NOMO-1 treated with dmso at 0.1 percent for 144 hours (cell line): ENCODE measurements at regions not wholly inside any gene's neighbourhood (a gene's known extent, or its start where the extent isn't known, plus 50 kb on each side); places are given as distances from the start of the nearest gene placed in this dataset.

Experiments
- DNase-seq: peaks from one replicate; lab custom pipeline; 2025; ENCODE audit not compliant: unreplicated experiment; lab: John Stamatoyannopoulos, UW

GRCh38 chr3:107970993-107971580 lies 119.7 kb downstream of the CD47 start:
- DNase-seq, result no peak

- DNase-seq, result no peak
These were observed 120.6 kb downstream of the CD47 start for GRCh38 chr3:107969994-107970819.

GRCh38 chr3:107969525-107969924 lies 121.3 kb downstream of the CD47 start:
- no peak for DNase-seq

GRCh38 chr3:107966276-107966675 lies 124.6 kb downstream of the CD47 start:
- no peak for DNase-seq

GRCh38 chr3:107965136-107965655 lies 125.6 kb downstream of the CD47 start:
- no peak for DNase-seq

- DNase-seq, result no peak
These were observed 127.2 kb downstream of the CD47 start for GRCh38 chr3:107963581-107963980.

- no peak for DNase-seq
These were observed 127.9 kb downstream of the CD47 start for GRCh38 chr3:107962946-107963345.

- no peak for DNase-seq
These were observed 128.8 kb downstream of the CD47 start for GRCh38 chr3:107962037-107962436.

GRCh38 chr3:107959550-107960154 lies 131.2 kb downstream of the CD47 start:
- DNase-seq, result no peak

- DNase-seq, result no peak
These were observed 132.7 kb downstream of the CD47 start for GRCh38 chr3:107958146-107958545.

- DNase-seq, result no peak
These were observed 133.6 kb downstream of the CD47 start for GRCh38 chr3:107956991-107957900.

GRCh38 chr3:107954845-107955244 lies 136.0 kb downstream of the CD47 start:
- DNase-seq, result peak; percentile 69

- DNase-seq, result no peak
These were observed 137.1 kb downstream of the CD47 start for GRCh38 chr3:107953722-107954121.

- no peak for DNase-seq
These were observed 139.7 kb downstream of the CD47 start for GRCh38 chr3:107951126-107951525.

GRCh38 chr3:107950417-107950816 lies 140.4 kb downstream of the CD47 start:
- no peak for DNase-seq

GRCh38 chr3:107949394-107949970 lies 141.3 kb downstream of the CD47 start:
- no peak for DNase-seq

GRCh38 chr3:107947203-107947602 lies 143.6 kb downstream of the CD47 start:
- DNase-seq, result no peak

- no peak for DNase-seq
These were observed 144.1 kb downstream of the CD47 start for GRCh38 chr3:107946700-107947099.

GRCh38 chr3:107945417-107946094 lies 145.3 kb downstream of the CD47 start:
- DNase-seq, result no peak
